ENCODE measurements at regions not wholly inside any gene's neighbourhood (a gene's known extent, or its start where the extent isn't known, plus 50 kb on each side); places are given as distances from the start of the nearest gene placed in this dataset.
A peak's percentile ranks its signal among the peaks of the same experiment; 100 is the strongest.

DNA sequence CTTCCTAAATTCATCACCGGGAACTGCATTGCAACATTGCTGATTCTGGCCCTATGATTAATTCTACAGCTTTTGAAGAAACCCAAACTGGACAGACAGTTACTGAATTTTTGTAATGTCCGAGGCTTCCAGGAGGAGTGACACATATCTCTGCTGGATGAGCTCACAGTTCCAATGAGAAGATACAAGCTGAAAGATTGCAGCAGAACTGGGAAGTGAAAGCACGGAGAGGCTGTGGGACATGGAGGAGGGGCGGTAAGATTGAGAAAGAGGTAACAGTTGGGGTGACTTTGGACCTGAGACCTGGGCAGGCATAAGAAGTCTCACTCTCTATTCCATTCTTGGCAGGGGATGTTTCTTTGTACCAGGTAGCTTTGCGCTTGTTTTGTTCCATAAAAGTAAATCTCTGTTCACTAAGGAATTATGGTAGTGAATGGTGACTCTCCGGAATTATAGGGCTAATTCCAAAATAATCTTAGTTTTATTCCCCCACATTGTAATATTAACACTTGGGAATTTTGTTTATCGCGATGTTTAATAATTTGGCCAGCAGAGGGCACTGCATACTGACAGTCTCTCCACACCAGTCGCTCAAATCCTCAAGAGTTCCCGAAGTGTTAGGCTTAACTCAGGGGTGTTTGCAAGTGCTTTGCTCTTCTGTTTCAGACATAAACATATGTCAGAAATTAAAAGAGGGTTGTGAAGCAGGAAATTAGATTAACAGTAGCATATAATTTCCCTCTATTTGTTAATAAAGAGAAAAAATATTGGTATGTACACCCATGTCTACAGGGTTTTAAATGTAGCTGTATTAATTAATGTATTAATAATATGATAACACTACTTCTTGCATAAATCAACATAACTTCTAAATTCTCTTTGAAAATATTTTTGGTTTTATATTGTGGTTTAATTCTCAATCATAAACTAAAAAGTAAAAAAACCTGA, 201.4 kb downstream of the SOCS6 start:
- DNase-seq, result no peak

DNA sequence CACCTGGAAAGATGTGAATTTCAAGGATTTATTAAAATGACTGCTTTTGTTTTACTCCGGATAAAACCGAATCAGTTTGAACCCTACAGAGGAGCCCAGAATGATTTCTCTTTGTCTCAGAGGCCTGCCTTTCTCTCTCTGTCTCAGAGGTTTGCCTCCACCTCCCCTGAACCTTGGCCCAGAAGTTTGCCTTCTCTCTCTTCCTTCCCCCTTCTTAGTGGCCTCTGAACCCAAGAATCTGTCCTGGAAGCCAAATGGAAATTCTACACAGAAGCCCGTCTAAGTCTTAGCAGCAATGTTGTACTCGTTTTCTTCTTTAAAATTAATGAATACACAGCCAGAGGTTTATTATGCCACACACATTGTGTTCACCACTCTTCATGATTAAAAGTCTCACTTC, 200.7 kb downstream of the SOCS6 start:
- DNase-seq, result no peak

DNA sequence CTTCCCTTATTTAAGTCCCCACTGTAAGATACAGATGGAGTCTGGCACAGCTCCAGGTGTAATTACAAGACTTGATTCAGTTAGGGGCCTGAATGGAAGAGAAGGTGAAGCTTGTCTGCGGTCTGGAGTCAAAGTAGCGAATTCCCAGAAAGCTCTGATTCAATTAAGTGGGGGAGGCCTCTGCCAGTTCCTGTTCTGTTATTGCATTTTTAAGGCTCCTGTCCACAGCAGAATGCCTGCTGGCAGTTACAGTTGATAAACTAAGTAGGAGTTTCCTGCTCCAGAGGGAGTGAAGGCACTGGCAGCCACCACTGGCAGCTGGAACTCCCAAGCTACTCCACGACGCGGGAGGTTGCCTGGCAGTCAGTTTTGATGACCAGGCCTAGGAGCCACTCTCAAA, 181.1 kb downstream of the SOCS6 start:
- DNase-seq, result no peak

DNA sequence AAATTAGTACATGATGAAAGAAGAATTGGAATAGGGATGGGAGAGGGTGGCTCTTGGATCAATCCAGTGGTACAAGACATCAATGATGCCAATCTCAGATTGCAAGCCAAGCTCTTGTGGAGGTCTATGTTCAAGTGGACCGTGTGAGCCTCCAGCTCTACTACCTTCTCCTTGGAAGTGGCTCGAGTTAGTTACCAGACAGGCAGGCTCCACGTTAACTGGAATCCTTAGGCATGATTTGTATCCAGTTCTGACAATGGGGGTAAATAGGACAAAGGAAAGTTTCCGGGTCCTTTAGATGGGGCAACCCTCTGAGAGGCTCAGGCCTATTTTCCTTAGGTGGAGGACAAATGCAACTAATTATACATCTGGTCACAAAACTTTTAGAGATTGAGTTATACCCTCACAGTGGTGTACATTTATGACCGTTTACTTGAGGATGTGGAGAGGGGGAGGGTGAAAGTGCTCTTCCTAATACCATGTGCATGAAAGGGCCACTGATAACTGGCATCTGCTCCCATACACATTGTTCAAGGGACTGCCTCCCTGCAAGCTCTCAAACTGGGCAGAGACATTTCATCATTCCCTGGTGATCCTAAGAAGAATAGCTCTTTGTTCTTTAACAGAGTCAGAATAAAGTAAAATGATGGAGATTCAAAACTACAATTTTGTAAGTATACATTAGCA, 180.2 kb downstream of the SOCS6 start:
- DNase-seq, result no peak

DNA sequence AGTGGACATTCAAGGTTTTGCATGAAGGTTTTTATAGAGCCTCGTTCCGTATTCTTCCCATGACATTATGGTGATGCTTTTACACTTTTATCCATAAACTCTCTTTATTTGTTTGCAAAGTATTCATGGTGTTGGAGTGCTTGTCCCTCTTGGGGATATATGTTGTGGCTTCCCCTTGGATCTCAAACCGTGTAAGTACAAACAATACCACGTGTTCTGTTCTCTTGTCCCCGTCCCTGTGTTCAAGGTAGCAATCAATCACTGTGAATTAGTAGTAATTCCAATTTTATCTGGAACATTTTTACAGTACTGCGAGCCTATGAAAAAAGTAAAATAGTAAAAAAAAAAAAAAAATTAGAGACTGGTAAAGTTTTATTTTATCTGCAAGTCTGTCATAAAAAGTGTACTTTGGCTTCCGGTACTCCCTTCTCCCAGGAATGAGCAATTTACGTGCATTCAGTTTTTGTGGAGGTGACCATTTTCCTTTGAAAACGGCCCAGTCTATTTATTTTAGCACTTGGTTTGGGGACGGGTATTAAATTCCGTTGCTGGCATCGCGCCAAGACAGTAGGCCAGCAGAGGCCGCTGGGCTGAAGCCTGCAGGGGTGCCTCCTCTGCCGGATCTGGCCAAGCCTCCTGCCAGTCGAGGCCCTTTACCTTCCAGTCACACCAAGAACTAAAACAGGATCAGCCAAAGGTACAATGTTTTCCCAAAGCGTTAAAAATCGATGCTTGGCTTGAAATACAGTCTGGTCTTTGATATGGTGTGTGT, 175.7 kb downstream of the SOCS6 start:
- peak; percentile 61 for DNase-seq

DNA sequence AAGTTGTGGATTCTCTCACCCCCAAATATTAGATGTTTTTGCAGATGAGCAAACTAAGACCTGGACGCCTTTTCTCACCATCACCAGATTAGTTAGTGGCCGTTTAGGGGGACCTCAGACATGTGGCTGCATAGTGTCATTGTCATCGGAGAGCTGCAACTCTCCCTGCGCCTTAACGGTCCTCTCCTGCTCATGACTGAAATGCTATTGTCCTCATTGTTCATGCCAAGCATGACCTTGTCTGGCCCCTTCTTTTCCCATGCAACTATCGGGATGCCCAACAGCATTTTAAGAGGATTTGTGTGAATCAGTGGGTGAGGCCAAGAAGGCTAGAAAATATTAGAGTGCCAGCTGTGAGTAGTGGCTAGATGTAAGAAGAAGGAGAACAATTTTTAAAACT, 174.2 kb downstream of the SOCS6 start:
- DNase-seq, result no peak

DNA sequence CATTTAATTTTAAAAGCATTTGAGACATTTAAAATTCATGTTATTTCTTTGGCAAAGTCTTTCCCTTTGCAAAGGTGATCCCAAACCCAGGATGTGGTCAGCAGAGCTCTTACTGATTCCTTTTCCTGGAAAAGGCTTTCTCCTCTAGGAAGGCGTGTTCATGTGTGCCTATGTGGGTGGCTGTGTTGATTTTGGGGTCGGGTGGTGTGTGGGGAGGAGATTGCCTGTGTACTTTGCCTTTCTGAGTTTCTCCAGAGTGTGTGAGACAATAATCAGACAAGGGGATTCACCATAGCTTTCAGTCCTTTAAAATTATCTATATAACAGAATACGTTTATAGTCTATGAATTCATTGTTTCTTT, 173.2 kb downstream of the SOCS6 start:
- DNase-seq, result no peak

DNA sequence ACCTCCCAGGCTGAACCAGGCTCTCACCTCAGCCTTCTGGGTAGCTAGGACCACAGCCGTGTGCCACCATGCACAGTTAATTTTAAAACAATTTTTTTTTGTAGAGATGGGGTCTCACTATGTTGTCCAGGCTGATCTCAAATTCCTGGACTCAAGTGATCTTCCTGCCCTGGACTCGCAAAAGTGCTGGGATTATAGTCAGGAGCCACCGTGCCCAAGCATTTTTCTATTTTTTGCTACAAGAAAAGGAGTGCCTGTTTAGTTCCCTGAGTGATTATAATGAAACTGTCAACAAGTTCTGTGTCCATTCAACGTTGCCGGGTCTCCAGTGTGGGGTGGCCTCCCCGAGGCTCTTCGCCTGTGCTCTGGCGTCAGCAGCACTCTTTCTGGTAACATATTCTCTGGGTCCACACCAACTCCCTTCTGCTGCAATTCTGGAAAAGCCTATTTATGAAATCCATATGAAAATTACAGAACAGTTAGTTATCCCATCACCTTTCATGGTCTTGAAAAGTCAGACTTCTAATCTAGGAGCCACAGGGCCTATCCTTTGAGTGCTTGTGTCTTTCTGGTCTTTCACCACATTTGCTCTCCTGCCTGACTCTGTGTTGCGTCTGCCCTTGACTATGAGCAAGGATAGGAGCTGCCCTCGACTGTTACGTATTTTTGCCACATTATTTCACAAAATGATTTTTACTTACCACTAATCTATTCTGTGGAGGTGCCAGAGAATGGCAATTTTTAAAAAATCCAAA, 172.7 kb downstream of the SOCS6 start:
- DNase-seq, result no peak

DNA sequence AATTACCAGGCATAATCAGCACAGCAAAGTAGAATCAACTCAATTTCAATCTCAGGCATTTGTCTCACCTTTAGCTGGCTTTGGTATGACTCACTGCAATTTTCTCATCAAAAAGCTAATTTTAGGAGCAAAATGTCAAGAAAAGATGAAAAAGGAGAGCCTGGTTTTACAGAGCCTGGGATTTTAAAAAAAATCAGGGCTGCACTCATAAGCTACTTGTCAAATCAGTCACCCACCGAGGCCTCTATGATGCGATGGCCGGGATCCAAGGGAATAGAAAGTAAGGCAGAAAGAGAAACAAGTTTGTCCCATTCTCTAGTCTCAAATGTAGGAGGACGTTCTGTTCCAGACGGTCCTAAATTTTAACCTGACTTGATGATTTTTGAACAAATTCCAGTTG, 170.9 kb downstream of the SOCS6 start:
- DNase-seq, result no peak

DNA sequence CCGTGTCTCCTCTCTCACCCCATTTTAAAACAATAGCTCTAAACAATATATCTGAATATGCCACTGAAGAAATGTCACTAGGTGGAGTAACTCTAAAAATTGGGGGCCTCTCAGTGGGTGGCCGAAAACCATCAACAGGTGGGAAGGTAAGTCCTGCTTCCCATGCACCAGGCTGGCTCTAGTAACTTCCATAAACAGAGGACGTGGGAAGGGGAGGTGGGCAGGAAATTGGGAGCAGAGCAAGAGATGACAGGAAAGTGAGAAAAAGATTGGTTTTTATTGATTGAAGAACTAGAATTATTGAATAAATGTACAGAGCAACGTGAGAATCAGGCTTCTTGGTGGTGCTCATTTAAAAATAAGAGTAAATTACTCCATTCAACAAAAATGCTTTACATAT, 170.4 kb downstream of the SOCS6 start:
- no peak for DNase-seq

DNA sequence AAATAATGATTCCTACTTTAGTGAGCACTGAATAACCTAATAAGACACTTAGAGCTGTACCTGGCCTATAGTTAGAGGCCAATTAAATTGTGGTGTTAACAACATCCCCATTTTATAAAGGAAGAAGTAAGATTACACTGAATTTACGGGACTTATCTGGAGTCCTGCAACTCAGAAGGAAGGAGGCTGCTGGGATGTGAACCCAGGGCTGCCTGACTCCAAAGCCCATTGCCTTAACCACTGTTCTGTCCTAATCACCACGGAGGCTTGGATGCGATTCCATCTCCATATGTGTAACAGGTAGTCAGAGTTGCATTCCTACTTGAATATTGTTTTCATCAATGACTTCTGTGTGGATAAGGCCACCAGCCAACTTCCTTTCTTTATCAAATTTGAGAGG, 168.9 kb downstream of the SOCS6 start:
- no peak for DNase-seq

DNA sequence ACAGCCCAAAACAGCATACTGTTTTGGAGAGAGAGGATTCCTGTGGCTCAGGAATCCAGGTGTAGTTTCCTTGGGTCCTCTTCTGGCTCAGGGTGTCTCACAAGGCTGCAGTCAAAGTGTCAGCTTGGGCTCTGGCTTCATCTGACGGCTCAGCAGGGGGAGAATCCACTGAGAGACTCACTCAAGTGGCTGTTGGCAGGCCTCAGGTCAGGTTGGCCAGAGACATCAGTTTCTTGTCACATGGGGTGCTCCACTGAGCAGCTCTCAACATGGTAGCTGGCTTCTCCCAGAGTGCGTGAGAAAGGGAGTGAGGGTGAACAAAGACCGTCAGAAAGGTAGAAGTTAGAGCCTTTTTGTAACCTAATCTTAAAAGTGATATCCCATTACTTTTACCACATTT, 168.4 kb downstream of the SOCS6 start:
- DNase-seq, result no peak

DNA sequence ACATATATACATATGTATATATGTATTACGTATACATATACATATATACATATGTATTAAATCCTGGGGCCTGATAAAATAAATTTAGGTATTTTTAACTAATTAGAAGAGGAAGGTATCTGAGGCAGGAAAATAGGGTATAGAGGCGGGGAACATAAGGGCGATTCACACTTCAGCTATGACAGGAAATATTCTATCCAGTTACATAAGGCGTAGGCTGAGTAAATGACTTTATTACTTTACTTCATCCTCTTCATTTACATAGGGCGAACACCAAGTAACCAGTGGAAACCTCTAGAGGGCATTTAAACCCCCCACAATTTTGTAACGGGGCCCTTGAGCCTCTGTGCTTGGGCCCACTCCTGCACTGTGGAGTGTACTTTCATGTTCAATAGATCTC, 167.5 kb downstream of the SOCS6 start:
- DNase-seq, result no peak

DNA sequence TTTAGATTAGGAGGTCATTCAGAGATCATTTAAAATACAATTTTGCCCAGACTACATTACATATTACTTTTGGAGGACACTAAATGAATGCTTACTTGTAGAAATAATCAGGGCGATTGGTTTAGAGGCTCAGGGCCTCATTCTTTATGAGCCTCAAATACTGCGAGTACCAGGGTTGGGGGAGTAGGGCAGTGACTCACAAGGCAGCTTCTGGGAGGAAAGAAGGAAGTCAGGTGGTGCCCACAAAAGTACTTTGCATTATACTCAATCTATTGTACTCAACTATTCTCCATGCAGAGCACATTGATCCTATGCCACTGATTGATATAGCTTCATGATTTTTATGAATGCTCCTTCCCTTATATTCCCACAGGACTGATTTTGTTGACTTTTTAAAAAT, 166.9 kb downstream of the SOCS6 start:
- DNase-seq, result no peak

DNA sequence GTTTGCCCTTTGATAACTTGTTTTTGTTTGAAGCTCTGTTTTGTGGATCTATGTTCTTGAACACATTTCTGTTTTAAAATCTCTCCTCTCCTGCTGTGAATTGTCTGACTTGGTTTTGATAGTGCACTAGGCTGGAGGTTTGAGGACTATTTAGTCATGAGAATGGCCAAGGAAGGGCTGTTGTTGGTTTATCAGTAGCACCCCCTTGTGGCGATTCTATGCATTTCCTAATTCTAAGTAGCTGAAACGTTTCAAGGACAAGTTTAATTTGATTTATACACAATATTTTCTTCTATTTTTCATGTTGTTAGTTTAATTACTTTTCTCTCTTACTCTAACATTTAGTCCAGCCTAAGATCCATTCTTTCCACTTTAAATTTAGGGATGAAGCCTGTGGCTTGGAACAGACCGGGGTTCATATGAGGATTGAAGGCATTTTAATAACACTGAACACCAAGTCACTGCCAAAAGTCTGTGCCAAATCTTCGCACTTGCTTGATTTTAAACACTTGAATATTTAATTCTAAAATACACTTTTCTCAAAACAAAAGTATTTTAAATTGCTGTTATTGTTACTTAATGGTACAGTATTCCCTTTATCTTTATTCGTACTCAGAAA, 166.0 kb downstream of the SOCS6 start:
- DNase-seq, result no peak

DNA sequence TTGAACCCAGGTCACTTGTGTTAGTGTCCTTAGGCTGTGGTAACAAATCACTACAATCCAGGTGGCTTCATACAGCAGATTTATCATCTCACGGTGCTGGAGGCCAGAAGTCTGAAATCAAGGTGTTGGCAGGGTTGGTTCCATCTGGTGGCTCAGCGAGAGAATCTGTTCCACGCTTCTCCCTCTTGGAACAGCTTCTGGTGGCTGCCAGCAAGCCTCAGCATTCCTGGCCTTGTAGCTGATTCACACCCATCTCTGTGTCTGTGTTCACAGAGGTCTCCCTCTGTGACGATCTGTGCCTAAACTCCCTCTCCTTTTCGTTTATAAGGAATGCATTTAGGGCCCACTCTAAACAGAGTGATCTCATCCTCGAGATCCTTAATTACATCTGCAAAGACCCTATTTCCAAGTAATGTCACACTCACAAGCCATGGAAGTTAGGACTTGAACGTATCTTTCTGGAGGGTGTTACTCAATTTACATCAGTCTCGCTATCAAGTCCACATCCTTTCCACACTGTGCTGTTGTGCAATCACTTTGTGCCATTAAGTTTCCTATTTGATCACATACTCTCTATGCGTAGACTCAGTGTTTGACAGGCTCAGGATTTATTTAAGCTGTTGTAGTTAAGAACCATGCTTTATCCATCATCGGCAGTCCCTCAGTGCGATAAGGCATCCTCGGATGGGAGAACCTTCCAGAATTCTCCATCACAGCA, 164.4 kb downstream of the SOCS6 start:
- no peak for DNase-seq

DNA sequence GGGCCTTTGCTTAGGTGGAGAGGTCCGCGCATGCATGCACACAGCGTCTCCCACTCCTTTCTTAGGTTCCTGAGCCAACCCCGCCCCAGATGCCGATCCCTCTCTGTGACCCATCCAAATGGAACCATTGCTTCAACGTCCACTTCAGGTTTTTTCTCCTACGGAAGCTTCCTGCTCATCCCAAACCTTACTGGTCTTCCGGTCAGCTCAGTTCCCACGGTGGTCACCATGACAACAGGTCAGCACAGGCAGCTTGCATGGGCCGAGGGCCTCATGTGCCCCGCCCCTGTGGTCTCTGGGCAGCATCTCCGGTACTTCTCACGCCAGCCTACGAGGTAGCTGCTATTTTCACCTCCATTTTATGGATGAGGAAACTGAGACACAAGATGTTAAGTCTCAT, 163.7 kb downstream of the SOCS6 start:
- no peak for DNase-seq

DNA sequence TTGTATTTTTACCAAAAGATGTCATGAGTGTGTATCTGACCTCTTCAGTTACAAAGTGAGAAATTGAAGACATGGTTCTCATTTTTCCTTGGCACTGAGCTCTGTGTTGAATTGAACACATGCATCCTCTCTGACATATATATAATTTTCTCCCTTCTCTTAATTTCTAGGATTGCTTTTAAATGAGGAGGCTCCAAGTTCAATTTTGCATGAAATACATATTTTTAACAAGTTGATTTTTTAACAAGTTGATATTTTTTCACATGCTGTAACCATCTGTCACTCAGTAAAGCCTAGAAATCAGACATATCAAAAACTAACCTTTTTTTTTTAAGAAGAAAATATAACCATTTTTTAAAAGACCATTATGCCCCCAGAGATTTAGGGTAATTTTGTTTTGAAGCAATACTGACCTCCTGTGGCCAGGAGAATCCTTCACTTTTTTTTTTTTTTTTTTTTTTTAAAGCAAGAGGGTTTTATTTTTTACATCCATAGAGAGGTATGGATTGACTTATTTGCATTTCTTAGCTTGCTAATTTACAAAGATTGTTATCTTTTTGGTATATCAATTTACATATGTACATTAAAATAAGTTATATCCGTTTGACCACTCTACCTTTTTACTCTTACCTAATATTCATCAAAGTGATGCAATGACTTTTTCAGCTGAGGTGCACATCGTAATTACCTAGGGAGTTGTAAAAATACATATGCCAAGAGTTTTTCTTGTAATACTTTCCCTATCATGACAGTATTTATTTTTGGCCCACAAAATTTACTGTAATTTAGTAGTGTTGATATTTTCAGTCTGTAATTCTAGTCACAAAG, 161.8 kb downstream of the SOCS6 start:
- no peak for DNase-seq

DNA sequence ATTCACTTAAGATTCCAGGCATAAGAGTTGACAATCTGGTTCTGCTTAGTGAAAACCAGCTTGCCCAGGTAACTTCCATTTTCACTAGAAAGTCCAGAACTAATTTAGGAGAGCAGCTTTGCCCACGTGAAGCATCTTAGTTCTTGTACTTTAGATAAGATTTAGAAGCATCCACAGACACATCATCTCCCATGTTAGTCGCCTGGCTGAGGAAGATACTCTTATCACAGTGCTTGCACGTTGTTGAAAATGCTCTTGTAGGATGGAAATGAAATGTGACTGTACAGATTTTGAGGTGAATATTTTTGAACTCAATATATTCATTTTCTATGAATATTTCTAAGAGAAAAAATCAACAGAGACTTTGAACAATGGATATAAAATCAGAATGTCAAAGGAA, 159.7 kb downstream of the SOCS6 start:
- no peak for DNase-seq

DNA sequence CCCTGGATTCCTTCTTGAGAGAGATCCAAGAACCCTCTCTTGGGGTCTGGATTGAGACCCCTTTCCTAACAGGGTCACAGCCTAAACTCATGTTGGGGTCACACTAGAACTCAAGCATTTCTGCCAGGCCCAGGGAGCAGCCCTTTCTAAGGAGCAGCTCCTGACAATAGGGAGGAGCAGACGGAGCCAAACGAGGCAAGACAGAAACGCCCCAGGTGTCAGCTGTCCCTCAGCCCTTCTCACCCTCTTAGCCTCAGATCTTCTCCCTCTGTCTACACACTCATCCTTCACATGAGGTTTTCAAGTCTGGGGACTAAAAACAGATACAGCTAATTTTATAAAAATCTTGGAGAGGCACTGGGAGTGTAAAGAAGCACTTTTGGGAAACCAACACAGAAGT, 157.2 kb downstream of the SOCS6 start:
- DNase-seq, result no peak

DNA sequence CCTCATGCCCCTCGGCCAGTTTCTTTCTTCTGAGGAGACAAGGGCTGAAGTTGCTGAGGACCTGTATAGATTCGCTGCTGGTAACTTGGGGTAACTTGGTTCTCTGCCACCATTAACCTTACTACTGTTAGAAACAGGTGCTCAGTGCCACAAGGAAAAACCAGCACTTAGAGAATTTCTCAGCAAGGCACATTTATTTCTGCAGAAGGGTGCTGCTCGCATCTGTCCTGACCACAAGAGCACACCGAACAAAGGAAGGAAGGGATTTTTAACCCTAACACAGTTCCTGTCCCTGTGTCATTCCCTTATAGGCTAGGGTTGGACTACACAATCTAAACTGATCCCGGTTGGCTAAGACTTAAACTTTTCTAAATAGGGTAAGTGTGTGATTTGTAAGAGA, 154.1 kb downstream of the SOCS6 start:
- no peak for DNase-seq
